ENCODE measurements at regions not wholly inside any gene's neighbourhood (a gene's known extent, or its start where the extent isn't known, plus 50 kb on each side); places are given as distances from the start of the nearest gene placed in this dataset.

GRCh38 chr3:147604136-147604535, 195.0 kb downstream of the ZIC1 start:
- H3K36me3 ChIP-seq, result no peaks in the 10 kb centered on the region
- in situ Hi-C loops (cut with MboI; ENCODE audit: low sequenced_read_pairs in 4 of 4) (loop anchor here in 2 of 4 donors (25.0 kb wide), 1 partner anchor 217 kb away; no protein-coding TSS in a partner anchor), intact Hi-C loops (cut with DNase I; ENCODE audit: low total_unique reads) (no loop called here)
- no peak for TF ChIP-seq CTCF (IDR thresholded peaks at IDR 0.05 in 4 of 5, conservative IDR thresholded peaks at IDR 0.05 in 1 of 5)
- no peak for TF ChIP-seq POLR2A (IDR thresholded peaks at IDR 0.05)
- no peaks in the 10 kb centered on the region for H3K9me3 ChIP-seq
- DNase-seq (no peak), ATAC-seq (no peak)
- H3K4me3 ChIP-seq, result no peak overlapping the region
- no peaks in the 10 kb centered on the region for H3K27me3 ChIP-seq
- no peak overlapping the region for H3K27ac ChIP-seq
- H3K4me1 ChIP-seq, result no peaks in the 10 kb centered on the region

- no peak overlapping the region for H3K4me3 ChIP-seq
- TF ChIP-seq CTCF (IDR thresholded peaks at IDR 0.05 in 4 of 5, conservative IDR thresholded peaks at IDR 0.05 in 1 of 5) (no peak), POLR2A (IDR thresholded peaks at IDR 0.05) (no peak)
- intact Hi-C loops (cut with DNase I; ENCODE audit: low total_unique reads) (no loop called here), in situ Hi-C loops (cut with MboI; ENCODE audit: low sequenced_read_pairs in 4 of 4) (loop anchor here in 2 of 4 donors (25.0 kb wide), 1 partner anchor 226 kb away; no protein-coding TSS in a partner anchor)
- no peaks in the 10 kb centered on the region for H3K9me3 ChIP-seq
- H3K27me3 ChIP-seq, result no peaks in the 10 kb centered on the region
- no peaks in the 10 kb centered on the region for H3K36me3 ChIP-seq
- H3K4me1 ChIP-seq, result peaks cover 0 to 7% of the 10 kb centered on the region in 2 donors
- ATAC-seq, result no peak
- no peak for DNase-seq
- no peak overlapping the region for H3K27ac ChIP-seq
Observed at GRCh38 chr3:147613725-147614124, 204.6 kb downstream of the ZIC1 start.

GRCh38 chr3:147614210-147614609, 205.0 kb downstream of the ZIC1 start:
- no peaks in the 10 kb centered on the region for H3K36me3 ChIP-seq
- H3K4me1 ChIP-seq, result peaks cover 0 to 7% of the 10 kb centered on the region in 2 donors
- DNase-seq (no peak), ATAC-seq (no peak)
- no peak overlapping the region for H3K27ac ChIP-seq
- no peak overlapping the region for H3K4me3 ChIP-seq
- in situ Hi-C loops (cut with MboI; ENCODE audit: low sequenced_read_pairs in 4 of 4) (loop anchor here in 2 of 4 donors (25.0 kb wide), 1 partner anchor 227 kb away; no protein-coding TSS in a partner anchor), intact Hi-C loops (cut with DNase I; ENCODE audit: low total_unique reads) (no loop called here)
- H3K27me3 ChIP-seq, result no peaks in the 10 kb centered on the region
- no peaks in the 10 kb centered on the region for H3K9me3 ChIP-seq
- TF ChIP-seq POLR2A (IDR thresholded peaks at IDR 0.05), result no peak
- no peak for TF ChIP-seq CTCF (IDR thresholded peaks at IDR 0.05 in 4 of 5, conservative IDR thresholded peaks at IDR 0.05 in 1 of 5)

- in situ Hi-C loops (cut with MboI; ENCODE audit: low sequenced_read_pairs in 4 of 4) (loop anchor here in 2 of 4 donors (25.0 kb wide), 1 partner anchor 228 kb away; no protein-coding TSS in a partner anchor), intact Hi-C loops (cut with DNase I; ENCODE audit: low total_unique reads) (no loop called here)
- no peaks in the 10 kb centered on the region for H3K27me3 ChIP-seq
- ATAC-seq (no peak), DNase-seq (no peak)
- peaks cover 0 to 7% of the 10 kb centered on the region in 2 donors for H3K4me1 ChIP-seq
- no peak overlapping the region for H3K27ac ChIP-seq
- H3K4me3 ChIP-seq, result no peak overlapping the region
- no peak for TF ChIP-seq POLR2A (IDR thresholded peaks at IDR 0.05)
- TF ChIP-seq CTCF (IDR thresholded peaks at IDR 0.05 in 4 of 5, conservative IDR thresholded peaks at IDR 0.05 in 1 of 5), result no peak
- no peaks in the 10 kb centered on the region for H3K9me3 ChIP-seq
- H3K36me3 ChIP-seq, result no peaks in the 10 kb centered on the region
Observed at GRCh38 chr3:147615035-147615434, 205.9 kb downstream of the ZIC1 start.
